NCI-H82 (cell line): ENCODE measurements at regions not wholly inside any gene's neighbourhood (a gene's known extent, or its start where the extent isn't known, plus 50 kb on each side); places are given as distances from the start of the nearest gene placed in this dataset.
"Not testable (repeated sequence)": the region's sequence is repeated elsewhere in the genome, so short reads cannot be mapped to it uniquely, and the experiment has no call there.

Experiments used
- DNase-seq: peaks from one replicate; lab custom pipeline; 2025; lab: John Stamatoyannopoulos, UW

DNA sequence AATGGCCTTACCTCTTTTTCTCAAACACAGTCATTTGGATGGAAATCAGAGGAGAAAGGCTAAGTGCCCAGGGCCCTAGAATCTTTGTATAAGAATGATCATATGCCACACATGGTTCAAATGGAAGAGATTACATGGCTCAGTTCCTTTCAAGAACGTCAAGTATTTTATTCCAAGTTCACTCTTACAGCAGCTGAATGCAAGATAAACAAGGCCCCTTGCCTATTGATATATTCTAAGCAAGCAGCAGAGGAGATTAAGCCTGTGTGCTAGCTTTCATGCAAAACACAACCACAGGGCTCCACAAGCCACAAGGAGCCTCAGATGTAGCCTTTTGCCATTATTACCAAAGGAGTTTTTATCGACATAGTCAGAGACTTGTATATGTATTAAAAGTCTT lies 55.3 kb upstream of the SLCO6A1 start:
- DNase-seq: no peak

DNA sequence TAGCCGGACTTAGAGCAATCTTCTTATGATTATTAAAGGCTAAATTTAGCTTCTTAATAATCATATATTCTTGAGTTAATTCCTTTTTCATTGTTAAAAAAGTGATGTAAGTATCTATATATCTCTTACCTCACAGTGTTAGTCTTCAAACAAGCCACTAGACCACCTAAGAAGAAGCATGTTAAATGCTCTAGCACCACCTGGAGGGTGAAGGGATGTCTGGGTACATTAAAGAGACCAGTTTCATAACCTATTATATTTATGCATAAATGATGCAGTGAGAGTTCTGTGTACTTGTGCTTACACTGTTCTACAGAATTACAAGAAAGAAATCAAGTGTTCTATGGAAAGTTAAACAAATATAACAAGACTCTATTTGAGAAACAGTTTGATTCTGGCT lies 55.9 kb upstream of the SLCO6A1 start:
- DNase-seq: peak; percentile 48

DNA sequence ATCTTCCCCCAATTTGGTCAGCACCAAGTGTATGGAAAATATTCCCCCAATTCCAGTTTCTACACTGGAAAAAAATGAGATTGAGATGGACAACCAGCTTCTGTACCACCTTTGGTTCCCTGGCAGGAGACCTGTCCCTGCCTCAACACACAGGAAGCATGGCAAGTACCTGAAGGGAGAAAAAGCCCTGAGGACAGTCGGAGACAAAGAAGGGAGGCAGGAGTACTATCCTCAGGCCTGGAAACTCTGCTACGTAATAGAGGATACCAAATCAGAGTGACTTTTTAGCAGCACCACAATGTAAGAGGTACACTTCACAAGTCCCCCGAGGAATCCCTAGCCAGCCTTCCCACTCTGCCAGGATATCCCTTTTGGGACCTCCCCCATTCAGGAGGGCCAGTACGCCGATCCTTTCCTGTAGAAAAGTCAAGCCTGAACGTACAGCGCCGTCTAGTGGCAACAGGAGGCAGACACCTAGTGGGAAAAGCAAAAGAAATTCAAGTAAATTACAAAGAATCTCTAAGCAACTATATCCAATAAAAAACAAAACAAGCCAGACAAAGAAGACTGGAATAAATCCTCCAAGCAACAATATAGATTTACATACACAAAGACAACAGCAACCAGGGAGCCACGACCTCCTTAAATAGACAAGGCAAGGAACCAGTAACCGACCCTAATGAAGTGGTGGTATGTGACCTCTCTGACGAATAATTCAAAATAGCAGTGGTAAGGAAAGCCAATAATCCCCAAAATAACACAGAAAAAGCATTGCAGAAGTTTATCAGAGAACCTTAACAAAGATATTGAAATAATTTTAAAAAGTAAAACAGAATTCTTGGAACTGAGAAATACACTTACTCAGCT lies 63.3 kb upstream of the SLCO6A1 start:
- peak; percentile 56 for DNase-seq

DNA sequence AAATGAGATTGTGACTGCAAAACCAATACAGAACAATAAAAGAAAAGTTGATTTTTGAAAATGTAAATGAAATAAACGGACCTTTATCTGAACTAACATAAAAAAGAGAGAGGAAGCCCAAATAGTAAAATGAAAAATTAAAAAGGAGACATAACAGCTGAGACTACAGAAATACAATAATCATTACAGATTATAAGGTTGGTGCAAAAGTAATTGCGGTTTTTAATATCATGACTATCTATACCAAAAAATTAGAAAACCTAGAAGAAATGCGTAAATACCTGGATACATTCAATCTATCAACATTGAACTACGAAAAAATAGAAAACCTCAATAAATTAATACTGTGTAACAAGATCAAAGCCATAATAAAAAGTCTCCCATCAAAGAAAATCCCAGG lies 71.9 kb upstream of the SLCO6A1 start:
- DNase-seq: no peak

DNA sequence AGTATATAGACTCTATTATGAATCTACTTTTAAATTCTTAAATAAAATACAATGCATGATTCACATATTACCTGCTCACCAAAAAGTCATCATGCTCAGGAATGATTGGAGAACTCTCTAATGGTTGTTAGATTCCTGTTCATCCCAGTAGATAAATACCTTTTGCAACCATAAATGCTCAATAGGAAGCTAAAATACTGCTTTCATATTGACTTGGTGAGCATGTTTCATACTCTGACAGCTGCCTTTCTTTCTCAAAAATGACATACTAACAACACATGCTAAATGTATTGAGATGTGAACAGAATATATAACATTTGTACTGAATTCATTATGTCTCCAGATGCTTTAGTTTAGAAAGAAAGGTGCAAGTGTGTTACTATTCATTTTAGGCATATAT lies 79.6 kb upstream of the SLCO6A1 start:
- DNase-seq: no peak

GRCh38 chr5:102579379-102579778 lies 80.6 kb upstream of the SLCO6A1 start:
- DNase-seq: no peak

- no peak for DNase-seq
Observed at GRCh38 chr5:102581011-102581410, 82.2 kb upstream of the SLCO6A1 start.

- DNase-seq: no peak
Observed at GRCh38 chr5:102582696-102583095, 83.9 kb upstream of the SLCO6A1 start.

- DNase-seq: peak; percentile 82
Observed at GRCh38 chr5:102583276-102584124, 84.7 kb upstream of the SLCO6A1 start.

DNA sequence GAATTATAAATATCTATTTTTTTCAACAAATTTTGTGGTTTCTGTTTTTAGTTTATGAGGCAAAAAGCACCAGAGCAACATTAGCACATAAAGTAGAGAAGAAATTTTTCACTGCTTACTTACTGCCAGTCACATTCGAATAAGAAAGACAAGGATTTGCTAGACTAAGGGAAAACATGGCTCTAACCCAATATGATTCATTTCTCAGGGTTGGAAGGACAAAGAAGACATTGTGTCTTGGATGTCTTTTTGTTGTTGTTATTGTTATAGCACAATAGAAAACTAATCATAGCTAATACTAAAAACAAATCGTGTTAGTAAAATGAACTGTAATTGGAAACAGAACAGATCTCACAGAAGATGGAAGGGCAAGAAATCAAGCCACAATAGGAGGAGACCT lies 90.9 kb upstream of the SLCO6A1 start:
- DNase-seq: no peak

DNA sequence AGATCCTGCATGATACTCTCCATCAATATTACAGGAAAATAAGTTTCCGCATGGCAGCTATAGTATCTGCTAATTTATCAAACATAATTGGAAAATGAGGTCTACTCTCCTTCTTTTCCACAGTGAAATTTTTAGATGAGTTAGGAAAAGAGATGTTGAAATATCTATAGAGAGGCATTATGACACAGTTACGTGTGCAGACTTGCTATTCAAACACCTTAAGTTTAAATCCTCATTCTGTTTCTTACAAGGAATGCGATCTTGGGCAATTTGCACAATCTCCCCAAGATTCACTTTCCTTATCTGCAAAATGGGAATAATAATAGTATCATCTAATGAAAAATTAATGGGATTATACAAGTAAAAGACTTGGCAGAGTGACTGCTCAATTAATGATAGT lies 91.7 kb upstream of the SLCO6A1 start:
- no peak for DNase-seq

DNA sequence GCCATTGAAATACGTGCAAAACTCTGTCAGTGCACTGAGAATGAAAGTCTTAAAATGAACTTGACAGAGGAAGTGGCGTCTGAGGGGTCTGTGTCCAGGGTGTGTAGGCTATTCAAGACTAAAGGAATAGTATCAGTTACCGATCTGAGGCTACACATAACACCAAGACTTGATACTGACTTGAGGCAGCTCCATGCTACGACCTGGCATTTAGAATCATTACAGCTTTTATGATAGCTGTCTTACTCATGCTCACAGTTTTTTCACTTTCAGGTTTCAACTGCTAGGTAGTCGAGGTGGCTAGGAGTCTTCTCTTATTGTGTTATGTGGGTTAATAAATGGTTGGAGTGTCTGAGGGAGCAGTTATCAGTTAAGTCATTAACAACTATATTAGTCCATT lies 92.8 kb upstream of the SLCO6A1 start:
- DNase-seq: no peak

DNA sequence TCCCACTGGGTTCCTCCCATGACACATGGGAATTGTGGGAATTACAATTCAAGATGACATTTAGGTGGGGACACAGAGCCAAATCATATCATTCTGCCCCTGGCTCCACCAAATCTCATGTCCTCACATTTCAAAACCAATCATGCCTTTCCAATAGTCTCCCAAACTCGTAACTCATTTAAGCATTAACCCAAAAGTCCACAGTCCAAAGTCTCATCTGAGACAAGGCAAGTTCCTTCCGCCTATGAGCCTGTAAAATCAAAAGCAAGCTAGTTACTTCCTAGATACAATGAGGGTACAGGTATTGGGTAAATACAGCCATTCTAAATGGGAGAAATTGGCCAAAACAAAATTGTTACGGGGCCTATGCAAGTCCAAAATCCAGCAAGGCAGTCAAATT lies 93.8 kb upstream of the SLCO6A1 start:
- DNase-seq: not testable (repeated sequence)

DNA sequence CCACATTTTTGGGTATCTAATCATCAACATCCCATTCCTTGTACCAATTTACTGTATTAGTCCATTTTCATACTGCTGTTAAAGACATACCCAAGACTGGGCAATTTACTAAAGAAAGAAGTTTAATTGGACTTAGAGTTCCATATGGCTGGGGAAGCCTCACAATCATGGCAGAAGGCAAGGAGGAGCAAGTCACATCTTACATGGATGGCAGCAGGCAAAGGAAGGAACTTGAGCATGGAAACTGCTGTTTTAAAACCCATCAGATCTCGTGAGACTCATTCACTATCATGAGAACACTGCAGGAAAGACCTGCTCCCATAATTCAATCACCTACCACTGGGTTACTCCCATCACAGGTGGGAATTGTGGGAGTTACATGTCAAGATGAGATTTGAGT lies 95.4 kb upstream of the SLCO6A1 start:
- no peak for DNase-seq

- DNase-seq: no peak
Observed at GRCh38 chr5:102595332-102595731, 96.5 kb upstream of the SLCO6A1 start.

DNA sequence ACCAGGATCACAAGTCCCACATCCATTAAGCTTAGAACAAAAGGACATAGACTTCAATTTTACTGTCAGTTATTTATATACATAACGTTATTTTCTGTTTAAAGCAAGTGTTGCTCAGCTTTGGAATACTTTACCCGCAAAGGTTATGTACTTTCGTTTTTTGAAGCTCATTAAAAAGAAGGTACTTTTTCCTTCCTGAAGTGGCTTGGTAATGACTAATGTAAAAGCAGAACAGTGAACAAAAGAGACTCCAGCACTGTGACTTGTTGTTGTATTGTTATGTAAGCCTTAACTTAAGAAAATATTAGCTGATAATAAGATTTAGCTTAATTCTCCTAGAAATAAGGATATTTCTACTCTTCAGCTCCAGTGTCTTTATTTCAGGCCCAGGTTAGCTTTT lies 97.3 kb upstream of the SLCO6A1 start:
- DNase-seq: no peak

DNA sequence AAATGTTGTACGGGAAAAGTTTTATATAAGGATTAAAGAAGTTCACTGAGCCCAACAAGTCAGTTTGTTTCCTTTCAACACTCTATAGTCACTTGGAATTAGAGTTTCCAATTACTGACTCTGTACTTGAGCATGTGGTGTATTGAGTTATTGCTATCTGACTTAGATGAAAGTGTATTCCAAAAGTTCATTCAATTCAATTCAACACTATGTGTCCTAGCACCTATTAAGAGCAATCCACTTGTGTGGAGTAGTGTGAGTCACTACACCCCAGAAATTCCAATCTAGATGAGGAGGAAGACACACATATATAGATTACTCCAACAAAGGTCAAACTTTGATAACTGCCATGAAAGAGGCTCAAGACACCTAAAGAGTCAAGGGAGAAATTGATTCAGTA lies 98.2 kb upstream of the SLCO6A1 start:
- no peak for DNase-seq

- no peak for DNase-seq
Observed at GRCh38 chr5:102599289-102599688, 100.5 kb upstream of the SLCO6A1 start.

GRCh38 chr5:102600964-102601363 lies 102.2 kb upstream of the SLCO6A1 start:
- no peak for DNase-seq

DNA sequence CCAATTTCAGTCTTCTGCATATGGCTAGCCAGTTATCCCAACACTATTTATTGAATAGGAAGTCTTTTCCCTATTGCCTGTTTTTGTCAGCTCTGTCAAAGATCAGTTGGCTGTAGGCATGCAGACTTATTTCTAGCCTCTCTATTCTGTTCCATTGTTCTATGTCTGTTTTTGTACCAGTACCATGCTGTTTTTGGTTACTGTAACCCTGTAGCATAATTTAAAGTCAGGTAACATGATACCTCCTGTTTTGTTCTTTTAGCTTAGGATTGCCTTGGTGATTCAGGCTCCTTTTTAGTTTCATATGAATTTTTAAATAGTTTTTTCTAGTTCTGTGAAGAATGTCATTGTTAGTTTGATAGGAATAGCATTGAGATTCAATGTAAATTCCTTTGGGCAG lies 104.9 kb upstream of the SLCO6A1 start:
- DNase-seq: no peak

DNA sequence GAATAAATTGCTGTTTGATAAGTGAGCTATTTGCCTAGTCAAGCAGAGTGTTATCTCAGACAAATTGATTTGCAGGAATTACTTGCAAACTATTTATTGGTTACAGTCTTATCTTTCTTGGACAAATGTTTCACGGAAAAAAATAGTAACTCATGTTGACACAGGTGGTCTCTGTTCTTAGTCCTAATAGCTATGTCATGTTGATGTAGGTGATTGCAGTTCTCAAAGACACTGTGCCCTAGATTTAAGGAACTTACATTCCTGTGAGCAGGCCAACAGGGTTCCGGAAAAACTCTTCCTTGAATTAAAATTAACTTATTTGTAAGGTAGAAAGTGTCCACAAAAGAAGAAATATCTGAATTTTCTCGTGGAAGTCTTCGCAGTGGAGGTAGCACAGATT lies 109.6 kb upstream of the SLCO6A1 start:
- DNase-seq: no peak

DNA sequence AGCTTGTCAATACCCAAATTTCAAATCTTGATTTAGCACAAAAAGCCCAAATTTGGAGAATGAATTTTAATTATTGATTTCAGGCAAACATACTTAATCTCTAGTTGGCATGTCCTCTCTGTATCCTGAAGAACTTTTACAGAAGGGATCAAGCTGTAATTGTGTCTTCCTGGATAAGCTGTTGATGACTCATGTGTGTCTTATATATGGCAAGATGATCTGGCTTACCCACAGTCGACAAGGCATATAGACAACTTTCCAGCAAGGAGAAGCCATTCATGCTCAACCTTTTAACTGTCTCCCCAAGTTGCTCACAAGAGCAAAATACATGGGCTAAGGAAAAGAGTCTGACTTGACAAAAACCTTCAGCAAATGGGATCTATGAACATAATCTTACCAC lies 112.5 kb upstream of the SLCO6A1 start:
- peak; percentile 18 for DNase-seq

- DNase-seq: peak; percentile 89
Observed at GRCh38 chr5:102613661-102614060, 114.9 kb upstream of the SLCO6A1 start.
